GM13976 (cell line): ENCODE measurements at regions not wholly inside any gene's neighbourhood (a gene's known extent, or its start where the extent isn't known, plus 50 kb on each side); places are given as distances from the start of the nearest gene placed in this dataset.

Experiments used
- DNase-seq: peaks from one replicate; pipeline ENCODE4 v3.0.0; 2012; ENCODE audit warnings: low spot score
- CTCF ChIP-seq: IDR thresholded peaks from 2 replicates; pipeline ENCODE4 v1.5.1; 2012; ENCODE audit warnings: borderline replicate concordance, mild to moderate bottlenecking; ENCODE audit not compliant: insufficient read depth; ENCODE audit errors: extremely low read depth, missing control alignments, control extremely low read depth
- in situ Hi-C: fragments of 300-500 bp; cut with MboI; formaldehyde crosslinking; loops from one replicate; pipeline ENCODE4 v1.12.0; 2022; ENCODE audit warnings: low sequenced_read_pairs, mixed read lengths, inconsistent platforms; ENCODE audit not compliant: unreplicated experiment

- DNase-seq: no peak
- no peak for TF ChIP-seq CTCF
- in situ Hi-C loops: no loop called here
Measured at GRCh38 chrX:51798701-51799100, 55.5 kb downstream of the GSPT2 start.

- peak; percentile 33 for TF ChIP-seq CTCF
- DNase-seq: peak; percentile 36
- in situ Hi-C loops: no loop called here
Measured at GRCh38 chrX:51802917-51803688, 59.9 kb downstream of the GSPT2 start.

- TF ChIP-seq CTCF: no peak
Measured at GRCh38 chrX:51803833-51804232, 60.6 kb downstream of the GSPT2 start.

GRCh38 chrX:51804741-51805140 lies 61.5 kb downstream of the GSPT2 start:
- TF ChIP-seq CTCF: no peak
- no peak for DNase-seq
- in situ Hi-C loops: no loop called here

More at GRCh38 chrX:51803833-51804232, 60.6 kb downstream of the GSPT2 start:
- no peak for DNase-seq
- in situ Hi-C loops: no loop called here

GRCh38 chrX:51813886-51814460 lies 70.7 kb downstream of the GSPT2 start:
- DNase-seq: no peak
- in situ Hi-C loops: no loop called here
- no peak for TF ChIP-seq CTCF

- in situ Hi-C loops: no loop called here
- DNase-seq: no peak
- no peak for TF ChIP-seq CTCF
Measured at GRCh38 chrX:51824061-51824460, 69.4 kb upstream of the MAGED1 start.
